Breast epithelium (tissue), 4 donors: ENCODE measurements at regions not wholly inside any gene's neighbourhood (a gene's known extent, or its start where the extent isn't known, plus 50 kb on each side); places are given as distances from the start of the nearest gene placed in this dataset.
A peak's percentile ranks its signal among the peaks of the same experiment; 100 is the strongest.
"Not testable (repeated sequence)": the region's sequence is repeated elsewhere in the genome, so short reads cannot be mapped to it uniquely, and the experiment has no call there.

Experiments
- DNase-seq, 2 donors: peaks; one replicate each; pipeline ENCODE4 v3.0.0-alpha.2; 2019; ENCODE audit warnings: low spot score in 2 of 2
- H3K27ac ChIP-seq, 2 donors: fragments of 200-600 bp; sonication (generic) in 1 of 2; one replicate each; pipeline ENCODE4 v1.5.1; 2016 to 2019; ENCODE audit warnings: mild to moderate bottlenecking in 1 of 2
- H3K27me3 ChIP-seq, 2 donors: fragments of 200-600 bp; sonication (generic) in 1 of 2; one replicate each; pipeline versions ENCODE4 v1.5.1 to v1.6.0; 2017 to 2019; ENCODE audit warnings: control low read depth in 1 of 2, mild to moderate bottlenecking in 1 of 2
- H3K36me3 ChIP-seq: fragments of 200-600 bp; one replicate; pipeline ENCODE4 v1.5.1; 2019
- H3K4me1 ChIP-seq, 2 donors: fragments of 200-600 bp; sonication (generic); one replicate each; pipeline ENCODE4 v1.5.1; 2016 to 2019; ENCODE audit warnings: control low read depth in 1 of 2
- H3K4me3 ChIP-seq, 3 donors: fragments of 200-600 bp; sonication (generic); 1 replicate in 2 of 3; 2 replicates in 1 of 3; pipeline ENCODE4 v1.5.1; 2016 to 2019; ENCODE audit warnings: mild to moderate bottlenecking in 3 of 3, moderate library complexity in 2 of 3
- H3K9me3 ChIP-seq, 2 donors: fragments of 200-600 bp; sonication (generic) in 1 of 2; one replicate each; pipeline ENCODE4 v1.5.1; 2016 to 2019; ENCODE audit warnings: control low read depth in 1 of 2
- CTCF ChIP-seq, 3 donors: fragments of 450-650 bp; IDR thresholded peaks; one replicate each; pipeline ENCODE4 v1.5.1; 2016 to 2017; ENCODE audit warnings: antibody characterized with exemption in 3 of 3, mild to moderate bottlenecking in 3 of 3, moderate library complexity in 3 of 3
- POLR2A ChIP-seq: fragments of 450-650 bp; IDR thresholded peaks from one replicate; pipeline ENCODE4 v1.6.1; 2016; ENCODE audit warnings: antibody characterized with exemption, mild to moderate bottlenecking, moderate library complexity
- POLR2AphosphoS5 ChIP-seq, 3 donors: sonication (generic); formaldehyde crosslinking; IDR thresholded peaks; one replicate each; pipeline ENCODE4 v1.6.1; 2017; ENCODE audit warnings: antibody characterized with exemption in 3 of 3
- intact Hi-C: fragments of 100-400 bp; cut with DNase I; formaldehyde crosslinking; loops from one replicate; pipeline ENCODE4 v1.15.1; 2023; ENCODE audit warnings: low total_unique reads

GRCh38 chrX:145393702-145394235 is 146.5 kb downstream of the SPANXN1 start:
- no peaks in the 10 kb centered on the region for H3K4me1 ChIP-seq
- H3K4me3 ChIP-seq: no peak overlapping the region
- peaks cover 0 to 5% of the 10 kb centered on the region in 2 donors for H3K27me3 ChIP-seq
- no peak for TF ChIP-seq POLR2AphosphoS5 (IDR thresholded peaks at IDR 0.05)
- TF ChIP-seq CTCF (IDR thresholded peaks at IDR 0.05): no peak
- TF ChIP-seq POLR2A: no peak
- H3K27ac ChIP-seq: no peak overlapping the region
- H3K36me3 ChIP-seq: no peaks in the 10 kb centered on the region
- intact Hi-C loops: no loop called here
- peaks cover 5 to 14% of the 10 kb centered on the region in 2 donors for H3K9me3 ChIP-seq
- no peak for DNase-seq

- TF ChIP-seq POLR2A (no peak), CTCF (IDR thresholded peaks at IDR 0.05) (no peak), POLR2AphosphoS5 (IDR thresholded peaks at IDR 0.05) (no peak)
- DNase-seq: no peak
- Histone ChIP-seq H3K27me3 (peaks cover 0 to 5% of the 10 kb centered on the region in 2 donors), H3K4me1 (no peaks in the 10 kb centered on the region), H3K4me3 (no peak overlapping the region), H3K9me3 (peaks cover 5 to 14% of the 10 kb centered on the region in 2 donors), H3K27ac (no peak overlapping the region), H3K36me3 (no peaks in the 10 kb centered on the region)
- intact Hi-C loops: no loop called here
Measured at GRCh38 chrX:145394344-145394743, 147.0 kb downstream of the SPANXN1 start.

GRCh38 chrX:145396612-145397011 is 149.3 kb downstream of the SPANXN1 start:
- H3K27ac ChIP-seq: no peak overlapping the region
- intact Hi-C loops: no loop called here
- TF ChIP-seq POLR2A: no peak
- no peak for TF ChIP-seq POLR2AphosphoS5 (IDR thresholded peaks at IDR 0.05)
- no peak for TF ChIP-seq CTCF (IDR thresholded peaks at IDR 0.05)
- H3K9me3 ChIP-seq: peaks cover 5 to 14% of the 10 kb centered on the region in 2 donors
- no peaks in the 10 kb centered on the region for H3K4me1 ChIP-seq
- no peak for DNase-seq
- peaks cover 0 to 5% of the 10 kb centered on the region in 2 donors for H3K27me3 ChIP-seq
- H3K4me3 ChIP-seq: no peak overlapping the region
- H3K36me3 ChIP-seq: no peaks in the 10 kb centered on the region

- no peak overlapping the region for H3K4me3 ChIP-seq
- TF ChIP-seq POLR2A (no peak), CTCF (IDR thresholded peaks at IDR 0.05) (peak in 1 of 3 donors; percentile 24), POLR2AphosphoS5 (IDR thresholded peaks at IDR 0.05) (no peak)
- no peaks in the 10 kb centered on the region for H3K36me3 ChIP-seq
- no peak overlapping the region for H3K27ac ChIP-seq
- DNase-seq: no peak
- no peaks in the 10 kb centered on the region for H3K9me3 ChIP-seq
- H3K4me1 ChIP-seq: no peaks in the 10 kb centered on the region
- intact Hi-C loops: no loop called here
- peaks cover 0 to 3% of the 10 kb centered on the region in 2 donors for H3K27me3 ChIP-seq
Measured at GRCh38 chrX:145405012-145405411, 157.7 kb downstream of the SPANXN1 start.

GRCh38 chrX:145410622-145411021 is 163.3 kb downstream of the SPANXN1 start:
- Histone ChIP-seq H3K4me1 (no peaks in the 10 kb centered on the region), H3K4me3 (no peak overlapping the region), H3K27ac (no peak overlapping the region), H3K27me3 (peaks cover 0 to 3% of the 10 kb centered on the region in 2 donors), H3K9me3 (no peaks in the 10 kb centered on the region), H3K36me3 (no peaks in the 10 kb centered on the region)
- TF ChIP-seq CTCF (IDR thresholded peaks at IDR 0.05) (no peak), POLR2AphosphoS5 (IDR thresholded peaks at IDR 0.05) (no peak), POLR2A (no peak)
- intact Hi-C loops: no loop called here
- no peak for DNase-seq

- intact Hi-C loops, H3K27me3 ChIP-seq, H3K9me3 ChIP-seq, H3K27ac ChIP-seq, DNase-seq, H3K4me1 ChIP-seq, H3K4me3 ChIP-seq, H3K36me3 ChIP-seq: not testable (repeated sequence)
Measured at GRCh38 chrX:145436211-145436610, 188.9 kb downstream of the SPANXN1 start.
